Lower lobe of right lung (tissue), 2 donors: ENCODE measurements at regions not wholly inside any gene's neighbourhood (a gene's known extent, or its start where the extent isn't known, plus 50 kb on each side); places are given as distances from the start of the nearest gene placed in this dataset.

ENCODE experiments used
- ATAC-seq, 2 donors: fragments of 200-7000 bp; cut with Tn5 transposase; one replicate each; pipeline ENCODE4 v1.9.1; 2020 to 2022; ENCODE audit warnings: mild to moderate bottlenecking in 2 of 2, moderate library complexity in 2 of 2
- DNase-seq: peaks from one replicate; pipeline ENCODE4 v3.0.0-alpha.2; 2020
- H3K27ac ChIP-seq: fragments of 200-600 bp; one replicate; pipeline ENCODE4 v1.8.0; 2022
- H3K27me3 ChIP-seq: fragments of 200-600 bp; one replicate; pipeline ENCODE4 v1.8.0; 2022; ENCODE audit warnings: low read depth
- H3K36me3 ChIP-seq: fragments of 200-600 bp; one replicate; pipeline ENCODE4 v1.8.0; 2022; ENCODE audit warnings: mild to moderate bottlenecking
- H3K4me1 ChIP-seq: fragments of 200-600 bp; one replicate; pipeline ENCODE4 v1.8.0; 2022
- H3K4me3 ChIP-seq: fragments of 200-600 bp; one replicate; pipeline ENCODE4 v1.8.0; 2022; ENCODE audit warnings: mild to moderate bottlenecking
- H3K9me3 ChIP-seq: fragments of 200-600 bp; one replicate; pipeline ENCODE4 v1.8.0; 2022
- intact Hi-C: fragments of 100-400 bp; cut with DNase I; formaldehyde crosslinking; loops from one replicate; pipeline ENCODE4 v1.11.0; 2022
- TF ChIP-seq, protein P1 (sequence below): fragments of 200-600 bp; IDR thresholded peaks from one replicate; pipeline ENCODE4 v1.8.0; 2022; ENCODE audit warnings: antibody characterized with exemption, mild to moderate bottlenecking
- donor health status: DM: no; HTN: yes; CAD: no; lungs with severe emphysema.

DNA sequence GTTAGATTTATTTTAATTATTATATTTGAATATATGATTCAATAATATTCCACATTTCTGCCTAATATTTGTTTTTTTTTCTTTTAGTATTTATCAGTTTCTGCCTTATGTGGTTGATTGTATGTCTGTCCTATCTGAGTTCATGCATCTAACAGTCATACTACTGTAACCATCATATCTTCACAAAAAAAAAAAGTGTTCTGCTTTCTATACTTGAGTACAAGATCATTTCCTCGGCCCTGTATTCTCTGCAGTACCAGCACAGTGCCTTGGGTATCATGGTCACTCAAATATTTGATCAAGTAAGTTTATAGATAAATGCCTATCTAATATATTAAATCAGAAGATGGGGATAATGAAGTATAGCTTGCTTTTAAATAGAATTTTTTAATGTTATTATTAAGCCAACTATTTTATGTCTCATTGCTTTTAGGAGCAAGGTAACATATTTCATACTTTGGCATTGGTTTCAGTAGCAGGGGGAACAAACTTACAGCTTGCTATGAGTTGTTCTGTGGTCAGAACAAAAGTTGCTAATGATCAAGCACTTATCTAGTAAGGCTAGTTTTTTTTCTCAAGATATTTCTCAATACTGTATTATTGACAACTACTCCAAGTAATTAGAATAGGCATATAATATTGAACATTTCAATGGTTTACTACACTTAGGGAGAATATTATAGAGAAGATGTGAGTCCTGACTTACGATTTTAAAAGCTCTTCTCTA, 290.5 kb upstream of the FBXO33 start:
- intact Hi-C loops = no loop called here
- Histone ChIP-seq H3K9me3 (no peaks in the 10 kb centered on the region), H3K36me3 (no peaks in the 10 kb centered on the region), H3K4me3 (no peak overlapping the region), H3K27me3 (no peaks in the 10 kb centered on the region), H3K27ac (no peak overlapping the region), H3K4me1 (no peaks in the 10 kb centered on the region)
- ATAC-seq (no peak), DNase-seq (no peak)
- TF ChIP-seq, protein P1, sequence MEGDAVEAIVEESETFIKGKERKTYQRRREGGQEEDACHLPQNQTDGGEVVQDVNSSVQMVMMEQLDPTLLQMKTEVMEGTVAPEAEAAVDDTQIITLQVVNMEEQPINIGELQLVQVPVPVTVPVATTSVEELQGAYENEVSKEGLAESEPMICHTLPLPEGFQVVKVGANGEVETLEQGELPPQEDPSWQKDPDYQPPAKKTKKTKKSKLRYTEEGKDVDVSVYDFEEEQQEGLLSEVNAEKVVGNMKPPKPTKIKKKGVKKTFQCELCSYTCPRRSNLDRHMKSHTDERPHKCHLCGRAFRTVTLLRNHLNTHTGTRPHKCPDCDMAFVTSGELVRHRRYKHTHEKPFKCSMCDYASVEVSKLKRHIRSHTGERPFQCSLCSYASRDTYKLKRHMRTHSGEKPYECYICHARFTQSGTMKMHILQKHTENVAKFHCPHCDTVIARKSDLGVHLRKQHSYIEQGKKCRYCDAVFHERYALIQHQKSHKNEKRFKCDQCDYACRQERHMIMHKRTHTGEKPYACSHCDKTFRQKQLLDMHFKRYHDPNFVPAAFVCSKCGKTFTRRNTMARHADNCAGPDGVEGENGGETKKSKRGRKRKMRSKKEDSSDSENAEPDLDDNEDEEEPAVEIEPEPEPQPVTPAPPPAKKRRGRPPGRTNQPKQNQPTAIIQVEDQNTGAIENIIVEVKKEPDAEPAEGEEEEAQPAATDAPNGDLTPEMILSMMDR = no peak

GRCh38 chr14:39716987-39717570, 284.8 kb upstream of the FBXO33 start:
- intact Hi-C loops = no loop called here
- Histone ChIP-seq H3K4me1 (no peaks in the 10 kb centered on the region), H3K27ac (no peak overlapping the region), H3K36me3 (no peaks in the 10 kb centered on the region), H3K4me3 (no peak overlapping the region), H3K27me3 (no peaks in the 10 kb centered on the region), H3K9me3 (no peaks in the 10 kb centered on the region)
- DNase-seq (no peak), ATAC-seq (no peak)
- TF ChIP-seq, protein P1 = no peak

DNA sequence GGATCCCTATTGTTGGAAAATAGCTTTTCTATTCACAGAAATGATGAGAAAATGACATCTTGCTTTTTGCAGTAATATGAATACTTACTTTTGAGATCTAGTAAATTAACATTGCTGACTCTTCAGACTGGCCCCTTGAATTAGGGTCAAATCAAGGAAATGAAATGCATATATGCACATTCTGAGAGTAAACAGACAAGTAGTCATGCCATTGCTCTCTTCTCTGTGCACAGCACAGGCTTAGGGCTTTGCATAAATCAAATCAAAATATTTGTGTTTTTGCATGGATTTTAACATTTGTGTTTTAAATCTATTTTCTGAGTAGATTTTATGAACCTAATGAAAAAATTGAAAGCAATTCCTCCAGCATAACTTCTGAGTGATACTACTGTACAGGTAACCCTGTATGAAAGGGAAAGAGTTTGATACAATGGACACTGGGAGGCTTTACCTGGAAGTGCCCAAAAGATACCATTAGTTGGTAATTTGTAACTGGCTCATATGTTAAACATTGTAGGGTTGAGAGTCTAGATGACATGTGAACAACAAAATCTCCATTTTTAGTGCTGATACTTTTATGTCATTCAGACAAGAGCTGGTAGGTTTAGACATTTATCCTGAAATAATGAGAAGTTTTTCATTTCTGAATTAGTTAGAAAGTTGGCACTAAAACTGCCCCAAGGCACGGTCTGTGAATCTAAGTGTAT, 280.2 kb upstream of the FBXO33 start:
- TF ChIP-seq, protein P1 = no peak
- ATAC-seq = no peak
- no peak overlapping the region for H3K27ac ChIP-seq
- no peak overlapping the region for H3K4me3 ChIP-seq
- H3K9me3 ChIP-seq = no peaks in the 10 kb centered on the region
- no peak for DNase-seq
- H3K27me3 ChIP-seq = no peaks in the 10 kb centered on the region
- no peaks in the 10 kb centered on the region for H3K36me3 ChIP-seq
- intact Hi-C loops = no loop called here
- H3K4me1 ChIP-seq = no peaks in the 10 kb centered on the region

GRCh38 chr14:39704594-39704993, 272.4 kb upstream of the FBXO33 start:
- TF ChIP-seq, protein P1 = no peak
- Histone ChIP-seq H3K27ac (no peak overlapping the region), H3K27me3 (no peaks in the 10 kb centered on the region), H3K4me3 (no peak overlapping the region), H3K9me3 (no peaks in the 10 kb centered on the region), H3K4me1 (no peaks in the 10 kb centered on the region), H3K36me3 (no peaks in the 10 kb centered on the region)
- intact Hi-C loops = no loop called here
- DNase-seq (no peak), ATAC-seq (no peak)

- TF ChIP-seq, protein P1 = no peak
- DNase-seq = no peak
- no peaks in the 10 kb centered on the region for H3K4me1 ChIP-seq
- no peaks in the 10 kb centered on the region for H3K9me3 ChIP-seq
- no peak for ATAC-seq
- H3K27me3 ChIP-seq = no peaks in the 10 kb centered on the region
- H3K27ac ChIP-seq = no peak overlapping the region
- H3K36me3 ChIP-seq = no peaks in the 10 kb centered on the region
- intact Hi-C loops = no loop called here
- no peak overlapping the region for H3K4me3 ChIP-seq
Measured at GRCh38 chr14:39694341-39694740, 262.1 kb upstream of the FBXO33 start.
